ENCODE measurements at regions not wholly inside any gene's neighbourhood (a gene's known extent, or its start where the extent isn't known, plus 50 kb on each side); places are given as distances from the start of the nearest gene placed in this dataset.
"Not testable (repeated sequence)": the region's sequence is repeated elsewhere in the genome, so short reads cannot be mapped to it uniquely, and the experiment has no call there.

DNA sequence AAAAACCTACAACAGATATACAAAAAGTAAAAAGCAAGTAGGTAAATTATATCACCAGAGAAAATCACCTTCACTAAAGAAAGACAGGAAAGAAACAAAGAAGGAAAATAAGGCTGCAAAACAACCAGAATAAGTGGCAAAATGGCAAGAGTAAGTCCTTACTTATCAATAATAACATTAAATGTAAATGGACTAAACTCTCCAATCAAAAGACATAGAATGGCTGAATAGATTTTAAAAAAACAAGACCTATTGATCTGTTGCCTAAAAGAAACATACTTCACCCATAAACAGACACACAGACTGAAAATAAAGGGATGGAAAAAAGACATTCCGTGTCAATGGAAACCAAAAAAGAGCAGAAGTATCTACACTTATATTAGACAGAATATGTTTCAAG lies 695.7 kb upstream of the FAT3 start:
- intact Hi-C loops (cut with micrococcal nuclease): no loop called here
- Mint-ChIP-seq H3K9me3 (peaks cover 23% of the 10 kb centered on the region), H3K27me3 (ENCODE audit: insufficient read depth) (no peaks in the 10 kb centered on the region), H3K27ac (no peak overlapping the region), H3K36me3 (ENCODE audit: low read depth) (no peaks in the 10 kb centered on the region), H3K4me3 (no peak overlapping the region), H3K4me1 (ENCODE audit: low read depth) (no peaks in the 10 kb centered on the region)
- no peak for DNase-seq (ENCODE audit: low spot score)

DNA sequence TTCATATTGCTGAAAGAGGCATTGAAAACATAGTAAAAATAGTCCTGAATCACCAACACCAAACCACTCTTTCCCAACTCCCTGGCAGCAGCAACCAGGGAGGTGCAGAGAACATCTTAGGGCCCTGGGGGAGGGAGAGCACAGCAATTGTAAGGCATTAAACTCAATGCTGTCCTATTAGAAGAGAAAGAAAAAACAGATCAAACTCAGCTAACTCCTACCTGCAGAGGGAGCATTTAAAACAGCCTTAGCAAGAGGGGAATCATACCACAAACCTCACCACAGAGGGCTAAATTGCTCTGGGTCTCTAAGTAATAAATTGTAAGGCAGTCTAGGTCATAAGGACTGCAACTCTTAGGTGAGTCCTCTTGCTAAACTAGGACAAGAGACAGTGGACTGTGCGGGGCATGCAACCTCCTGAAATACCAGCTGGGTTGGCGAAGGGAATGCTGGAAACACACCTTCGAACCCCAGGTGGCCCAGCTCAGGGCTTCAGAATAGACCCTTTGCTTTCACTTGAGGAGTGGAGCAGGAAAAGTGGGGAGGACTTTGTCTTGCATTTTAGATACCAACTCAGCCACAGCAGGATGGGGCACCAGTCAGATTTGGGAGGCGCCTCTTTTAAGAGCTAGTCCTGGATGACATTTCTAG lies 697.1 kb upstream of the FAT3 start:
- no peaks in the 10 kb centered on the region for H3K27me3 Mint-ChIP-seq (ENCODE audit: insufficient read depth)
- no peak overlapping the region for H3K27ac Mint-ChIP-seq
- intact Hi-C loops (cut with micrococcal nuclease): no loop called here

DNA sequence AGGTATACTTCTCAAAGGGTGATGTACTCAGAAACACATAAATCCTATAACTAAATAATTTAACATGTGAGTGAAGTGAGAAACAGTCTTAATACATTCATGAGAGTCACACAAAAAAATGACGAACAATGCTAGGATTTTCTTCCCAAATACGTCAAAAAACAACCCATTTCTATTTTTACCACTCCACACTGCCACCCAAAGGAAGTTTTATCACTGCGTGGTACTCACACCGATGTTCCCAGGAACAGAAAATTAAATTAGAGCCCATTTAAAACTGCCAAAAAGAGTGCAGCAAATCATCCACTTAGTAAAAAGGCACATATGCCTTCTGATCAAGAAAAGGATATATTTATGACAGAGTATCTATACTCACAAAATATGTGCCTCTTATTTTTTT lies 710.9 kb upstream of the FAT3 start:
- Mint-ChIP-seq H3K4me1 (ENCODE audit: low read depth) (no peaks in the 10 kb centered on the region), H3K36me3 (ENCODE audit: low read depth) (no peaks in the 10 kb centered on the region), H3K9me3 (peaks cover under 1% of the 10 kb centered on the region), H3K27ac (no peak overlapping the region), H3K4me3 (no peak overlapping the region), H3K27me3 (ENCODE audit: insufficient read depth) (no peaks in the 10 kb centered on the region)
- intact Hi-C loops (cut with micrococcal nuclease): no loop called here
- DNase-seq (ENCODE audit: low spot score): no peak

More for the DNA sequence above, 697.1 kb upstream of the FAT3 start:
- Mint-ChIP-seq H3K36me3 (ENCODE audit: low read depth) (no peaks in the 10 kb centered on the region), H3K4me1 (ENCODE audit: low read depth) (no peaks in the 10 kb centered on the region), H3K9me3 (peaks cover 23% of the 10 kb centered on the region), H3K4me3 (no peak overlapping the region)
- DNase-seq (ENCODE audit: low spot score): no peak

DNA sequence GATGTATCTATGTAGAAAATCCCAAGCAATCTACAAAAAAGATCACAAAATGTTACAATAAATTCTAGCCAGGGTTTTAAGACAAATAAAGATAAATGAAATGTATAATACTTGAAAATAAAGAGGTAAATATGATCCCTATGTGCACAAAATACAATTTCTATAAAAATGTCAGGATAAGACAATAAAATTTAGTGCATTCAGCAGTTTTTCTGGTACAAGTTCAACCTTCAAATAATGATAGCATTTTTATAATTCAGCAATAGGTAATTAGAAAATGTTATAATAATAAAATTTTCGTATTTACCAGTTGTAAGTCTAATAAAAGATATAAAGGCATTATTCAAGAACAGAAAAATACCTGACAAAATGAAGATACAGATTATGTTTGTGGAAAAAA lies 726.8 kb upstream of the FAT3 start:
- no peaks in the 10 kb centered on the region for H3K9me3 Mint-ChIP-seq
- H3K4me3 Mint-ChIP-seq: no peak overlapping the region
- H3K27me3 Mint-ChIP-seq (ENCODE audit: insufficient read depth): no peaks in the 10 kb centered on the region
- H3K27ac Mint-ChIP-seq: no peak overlapping the region
- H3K36me3 Mint-ChIP-seq (ENCODE audit: low read depth): no peaks in the 10 kb centered on the region
- DNase-seq (ENCODE audit: low spot score): no peak
- no peaks in the 10 kb centered on the region for H3K4me1 Mint-ChIP-seq (ENCODE audit: low read depth)
- intact Hi-C loops (cut with micrococcal nuclease): no loop called here

DNA sequence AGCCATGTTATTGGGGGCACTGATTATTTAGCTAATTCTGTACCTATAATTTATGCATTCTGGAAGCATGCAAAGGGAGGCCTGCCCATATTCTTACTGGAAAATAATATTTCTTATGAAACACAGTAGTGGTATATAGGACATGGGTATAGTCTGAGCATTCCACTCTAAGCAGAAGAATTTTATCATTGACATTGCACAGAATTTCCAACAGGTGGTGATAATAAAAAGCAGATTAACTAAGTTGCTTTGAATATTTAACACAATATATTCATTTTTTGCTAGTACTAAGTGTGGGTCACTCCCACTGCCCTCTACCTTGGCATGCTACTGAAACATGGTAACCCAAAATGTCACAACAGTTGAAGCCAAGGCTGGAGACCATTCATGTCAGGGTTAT lies 728.8 kb upstream of the FAT3 start:
- Mint-ChIP-seq H3K4me3 (no peak overlapping the region), H3K27me3 (ENCODE audit: insufficient read depth) (no peaks in the 10 kb centered on the region), H3K36me3 (ENCODE audit: low read depth) (no peaks in the 10 kb centered on the region), H3K9me3 (no peaks in the 10 kb centered on the region), H3K4me1 (ENCODE audit: low read depth) (no peaks in the 10 kb centered on the region), H3K27ac (no peak overlapping the region)
- intact Hi-C loops (cut with micrococcal nuclease): no loop called here
- no peak for DNase-seq (ENCODE audit: low spot score)

DNA sequence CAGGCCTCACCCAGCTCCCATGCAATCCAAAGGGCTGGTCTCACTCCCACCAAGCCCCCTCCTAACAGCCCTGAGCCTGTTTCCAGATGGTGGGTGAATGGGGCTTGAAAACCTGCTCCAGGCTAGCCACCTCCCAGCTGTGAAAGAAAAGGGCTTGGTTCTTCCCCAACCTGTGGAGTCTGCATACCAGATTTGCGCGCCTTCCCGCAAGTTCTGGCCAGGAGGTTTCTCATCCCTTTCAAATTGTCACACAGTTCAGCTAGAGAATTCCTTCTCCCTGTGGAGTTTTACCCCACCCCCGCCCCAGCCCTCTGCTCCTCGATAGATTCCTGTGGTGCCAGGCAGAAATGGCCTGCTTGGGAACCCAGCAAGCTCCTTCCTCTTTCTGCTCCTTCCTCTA lies 734.6 kb upstream of the FAT3 start:
- no peaks in the 10 kb centered on the region for H3K36me3 Mint-ChIP-seq (ENCODE audit: low read depth)
- intact Hi-C loops (cut with micrococcal nuclease): no loop called here
- no peaks in the 10 kb centered on the region for H3K4me1 Mint-ChIP-seq (ENCODE audit: low read depth)
- peaks cover 37% of the 10 kb centered on the region for H3K9me3 Mint-ChIP-seq
- no peak for DNase-seq (ENCODE audit: low spot score)
- H3K27me3 Mint-ChIP-seq (ENCODE audit: insufficient read depth): no peaks in the 10 kb centered on the region
- H3K4me3 Mint-ChIP-seq: no peak overlapping the region
- H3K27ac Mint-ChIP-seq: no peak overlapping the region

DNA sequence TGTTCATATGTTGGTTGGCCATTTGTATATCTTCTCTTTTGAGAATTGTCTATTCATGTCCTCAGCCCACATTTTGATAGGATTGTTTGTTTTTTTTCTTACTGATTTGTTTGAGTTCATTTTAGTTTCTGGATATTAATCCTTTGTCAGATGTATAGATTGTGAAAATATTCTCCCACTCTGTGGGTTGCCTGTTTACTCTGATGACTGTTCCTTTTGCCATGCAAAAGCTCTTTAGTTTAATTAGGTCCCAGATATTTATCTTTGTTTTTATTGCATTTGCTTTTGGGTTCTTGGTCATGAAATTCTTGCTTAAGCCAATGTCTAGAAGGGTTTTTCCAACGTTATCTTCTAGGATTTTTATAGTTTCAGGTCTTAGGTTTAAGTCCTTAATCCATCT lies 740.7 kb upstream of the FAT3 start:
- peaks cover 43% of the 10 kb centered on the region for H3K9me3 Mint-ChIP-seq
- DNase-seq (ENCODE audit: low spot score); intact Hi-C loops (cut with micrococcal nuclease); H3K4me1 Mint-ChIP-seq (ENCODE audit: low read depth); H3K4me3 Mint-ChIP-seq; H3K36me3 Mint-ChIP-seq (ENCODE audit: low read depth); H3K27me3 Mint-ChIP-seq (ENCODE audit: insufficient read depth); H3K27ac Mint-ChIP-seq: not testable (repeated sequence)

DNA sequence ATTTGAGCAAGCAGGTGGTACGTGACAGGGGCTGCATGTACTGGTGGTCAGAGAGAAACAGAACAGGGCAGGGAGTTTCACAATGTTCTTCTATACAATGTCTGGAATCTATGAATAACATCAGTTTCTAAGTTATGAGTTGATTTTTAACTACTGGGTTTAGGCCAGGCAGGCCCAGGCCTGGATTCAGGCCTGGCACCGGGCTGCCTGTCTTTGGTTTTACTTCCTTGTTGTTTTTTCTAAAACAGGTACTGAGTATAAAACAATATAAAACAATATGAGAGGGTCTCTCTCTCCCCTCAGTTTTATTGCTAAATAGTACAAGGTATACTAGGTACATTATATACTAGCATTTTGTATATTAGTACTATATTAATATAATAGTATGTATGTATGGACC lies 742.7 kb upstream of the FAT3 start:
- H3K4me1 Mint-ChIP-seq (ENCODE audit: low read depth); intact Hi-C loops (cut with micrococcal nuclease); H3K27me3 Mint-ChIP-seq (ENCODE audit: insufficient read depth); DNase-seq (ENCODE audit: low spot score); H3K4me3 Mint-ChIP-seq; H3K27ac Mint-ChIP-seq; H3K36me3 Mint-ChIP-seq (ENCODE audit: low read depth): not testable (repeated sequence)
- peaks cover 31% of the 10 kb centered on the region for H3K9me3 Mint-ChIP-seq

DNA sequence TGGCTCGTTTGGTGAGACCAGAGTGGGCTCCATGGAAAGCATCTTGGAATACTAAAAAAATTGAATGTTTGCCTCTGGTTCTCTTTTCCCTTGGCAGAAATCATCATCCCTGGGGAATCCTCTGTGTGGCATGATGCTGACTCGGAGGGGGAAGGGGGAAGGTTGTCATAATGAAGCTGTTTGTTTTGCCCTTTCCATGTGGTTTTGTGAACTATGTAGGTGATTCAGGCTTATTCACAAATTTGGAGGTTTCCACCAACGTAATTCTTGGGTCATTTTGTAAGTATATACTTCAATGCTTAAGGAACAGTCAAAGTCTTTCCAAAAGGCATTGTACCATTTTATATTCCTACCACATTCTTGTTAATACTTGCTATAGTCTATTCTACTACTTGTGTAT lies 754.0 kb upstream of the FAT3 start:
- Mint-ChIP-seq H3K27me3 (ENCODE audit: insufficient read depth) (no peaks in the 10 kb centered on the region), H3K4me3 (no peak overlapping the region), H3K9me3 (no peaks in the 10 kb centered on the region), H3K27ac (no peak overlapping the region), H3K36me3 (ENCODE audit: low read depth) (no peaks in the 10 kb centered on the region), H3K4me1 (ENCODE audit: low read depth) (no peaks in the 10 kb centered on the region)
- DNase-seq (ENCODE audit: low spot score): no peak
- intact Hi-C loops (cut with micrococcal nuclease): no loop called here

DNA sequence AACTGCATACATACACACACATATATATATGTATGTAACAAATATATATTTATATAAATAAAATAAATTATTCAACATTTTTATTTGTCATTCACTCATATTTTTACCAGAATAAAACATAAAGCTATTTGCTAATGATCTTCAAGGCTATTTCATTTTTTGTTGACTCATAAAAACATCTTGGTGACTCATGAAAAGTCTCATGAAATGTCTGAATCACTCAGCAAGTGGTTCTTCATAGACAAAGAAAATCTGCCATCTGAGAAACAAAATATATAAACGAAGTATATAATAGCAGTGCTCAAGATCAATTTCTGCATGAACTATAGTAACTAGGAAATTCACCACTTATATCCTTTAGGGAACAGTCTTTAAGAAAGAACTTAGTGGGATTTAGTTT lies 764.8 kb upstream of the FAT3 start:
- H3K9me3 Mint-ChIP-seq: no peaks in the 10 kb centered on the region
- H3K36me3 Mint-ChIP-seq (ENCODE audit: low read depth): no peaks in the 10 kb centered on the region
- intact Hi-C loops (cut with micrococcal nuclease): loop anchor here (10.0 kb wide), 2 partner anchors 55 to 85 kb away; no protein-coding TSS in a partner anchor
- DNase-seq (ENCODE audit: low spot score): no peak
- H3K4me3 Mint-ChIP-seq: no peak overlapping the region
- H3K4me1 Mint-ChIP-seq (ENCODE audit: low read depth): no peaks in the 10 kb centered on the region
- H3K27me3 Mint-ChIP-seq (ENCODE audit: insufficient read depth): no peaks in the 10 kb centered on the region
- H3K27ac Mint-ChIP-seq: no peak overlapping the region

DNA sequence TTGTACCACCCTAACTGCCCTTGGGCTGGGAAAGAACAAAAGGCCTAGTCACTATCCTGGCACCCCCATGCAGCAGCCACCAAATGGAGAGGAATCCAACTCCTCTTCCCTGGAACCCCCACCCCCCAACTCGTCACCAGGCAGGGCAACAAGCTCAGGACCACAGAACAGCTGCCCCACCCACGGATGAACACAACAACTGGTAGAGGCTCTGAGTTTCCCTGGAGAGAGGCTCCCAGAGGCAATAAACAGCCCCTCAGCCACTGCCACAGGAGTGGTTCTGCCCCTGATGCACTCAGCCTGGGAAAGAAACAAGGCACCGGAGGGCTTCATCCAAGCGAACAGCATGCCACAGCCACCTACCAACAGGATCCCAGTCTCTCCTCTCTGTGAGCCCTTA lies 778.4 kb upstream of the FAT3 start:
- Mint-ChIP-seq H3K4me3 (no peak overlapping the region), H3K36me3 (ENCODE audit: low read depth) (no peaks in the 10 kb centered on the region), H3K27me3 (ENCODE audit: insufficient read depth) (no peaks in the 10 kb centered on the region), H3K27ac (no peak overlapping the region), H3K9me3 (peaks cover 10% of the 10 kb centered on the region), H3K4me1 (ENCODE audit: low read depth) (no peaks in the 10 kb centered on the region)
- intact Hi-C loops (cut with micrococcal nuclease): no loop called here
- DNase-seq (ENCODE audit: low spot score): no peak

DNA sequence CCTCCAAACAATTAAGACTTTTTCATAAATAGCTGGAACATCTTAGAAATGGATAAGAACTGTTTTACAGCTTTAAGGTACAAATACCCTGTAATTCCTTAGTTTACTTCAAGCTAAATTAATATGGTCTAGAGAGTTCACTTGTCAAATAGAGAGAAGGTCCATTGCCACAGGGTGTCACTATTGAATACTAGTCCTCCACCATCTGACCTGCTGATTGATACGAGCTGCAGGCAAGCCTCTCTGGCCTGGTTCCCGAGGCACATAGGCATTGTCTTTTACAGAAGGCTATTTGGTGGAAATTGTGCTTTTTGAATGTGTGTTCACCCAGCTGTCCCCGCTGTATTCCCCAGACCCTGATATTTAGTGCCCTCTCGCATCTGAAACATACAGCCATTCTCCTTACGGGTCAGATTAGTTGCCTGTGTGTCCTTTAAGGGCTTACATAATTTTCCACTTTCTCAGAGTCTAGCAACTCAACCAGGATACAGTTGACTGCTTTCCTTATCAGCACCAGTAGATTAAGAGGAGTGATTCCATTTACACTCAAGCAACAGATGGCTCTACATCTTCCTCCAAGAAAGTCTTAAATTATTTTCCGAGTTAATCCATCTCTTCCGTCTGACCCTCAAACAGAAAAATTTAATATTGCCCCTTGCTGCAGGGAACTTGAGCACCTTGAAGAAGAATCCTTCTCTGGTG lies 788.8 kb upstream of the FAT3 start:
- no peak overlapping the region for H3K4me3 Mint-ChIP-seq
- intact Hi-C loops (cut with micrococcal nuclease): no loop called here
- no peak overlapping the region for H3K27ac Mint-ChIP-seq
- H3K27me3 Mint-ChIP-seq (ENCODE audit: insufficient read depth): no peaks in the 10 kb centered on the region
- H3K9me3 Mint-ChIP-seq: peaks cover 4% of the 10 kb centered on the region
- no peaks in the 10 kb centered on the region for H3K4me1 Mint-ChIP-seq (ENCODE audit: low read depth)
- H3K36me3 Mint-ChIP-seq (ENCODE audit: low read depth): no peaks in the 10 kb centered on the region
- no peak for DNase-seq (ENCODE audit: low spot score)

DNA sequence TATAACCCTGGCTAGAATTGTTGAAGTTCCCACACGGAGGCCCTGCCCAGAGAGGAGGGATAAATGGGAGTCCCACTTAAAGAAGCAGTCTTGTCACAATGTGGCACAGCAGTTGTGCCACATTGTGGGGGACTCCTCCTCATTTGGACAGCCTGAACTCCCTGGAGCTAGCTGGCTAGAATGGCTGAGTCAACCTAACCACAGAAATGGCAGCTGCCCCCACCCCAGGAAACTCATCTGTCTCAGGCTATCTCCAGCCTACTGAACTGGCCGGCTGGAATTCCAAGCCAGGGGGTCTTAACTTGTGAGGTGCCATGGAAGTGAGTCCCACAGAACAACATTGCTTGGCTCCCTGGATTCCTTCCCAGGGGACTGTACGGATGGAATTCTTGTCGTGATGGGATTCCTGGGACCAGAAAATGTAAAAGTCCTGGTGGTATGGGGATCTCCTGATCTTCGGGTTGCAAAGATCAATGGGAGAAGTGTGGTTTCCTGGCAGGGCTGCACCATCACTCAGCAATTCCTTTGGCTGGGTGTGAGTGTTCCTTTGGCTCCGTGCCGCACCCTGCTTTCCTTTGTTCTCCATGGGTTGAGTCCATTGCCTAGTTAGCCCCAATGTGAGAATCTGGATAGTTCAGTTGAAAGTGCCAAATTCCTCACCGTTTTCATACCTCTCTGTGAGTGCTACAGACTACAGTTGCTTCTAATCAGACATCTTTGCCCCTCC lies 791.2 kb upstream of the FAT3 start:
- peaks cover 5% of the 10 kb centered on the region for H3K9me3 Mint-ChIP-seq
- H3K27ac Mint-ChIP-seq: no peak overlapping the region
- H3K4me3 Mint-ChIP-seq: no peak overlapping the region
- no peak for DNase-seq (ENCODE audit: low spot score)
- intact Hi-C loops (cut with micrococcal nuclease): no loop called here
- H3K27me3 Mint-ChIP-seq (ENCODE audit: insufficient read depth): no peaks in the 10 kb centered on the region
- no peaks in the 10 kb centered on the region for H3K4me1 Mint-ChIP-seq (ENCODE audit: low read depth)
- no peaks in the 10 kb centered on the region for H3K36me3 Mint-ChIP-seq (ENCODE audit: low read depth)
